ENCODE measurements at regions not wholly inside any gene's neighbourhood (a gene's known extent, or its start where the extent isn't known, plus 50 kb on each side); places are given as distances from the start of the nearest gene placed in this dataset.

GRCh38 chr16:35725949-35726348, 2266.5 kb downstream of the TP53TG3F start:
- TF ChIP-seq CTCF (IDR thresholded peaks at IDR 0.05) (no peak), POLR2A (IDR thresholded peaks at IDR 0.05) (no peak), EP300 (IDR thresholded peaks at IDR 0.05) (no peak)
